GM19023 (cell line): ENCODE measurements at regions not wholly inside any gene's neighbourhood (a gene's known extent, or its start where the extent isn't known, plus 50 kb on each side); places are given as distances from the start of the nearest gene placed in this dataset.

Experiments used
- ATAC-seq: cut with Tn5 transposase; IDR thresholded peaks from one replicate; pipeline ENCODE4 v1.9.1; 2021; ENCODE audit warnings: mild to moderate bottlenecking, moderate library complexity; ENCODE audit not compliant: unreplicated experiment

- ATAC-seq, result no peak
These were observed 144.3 kb upstream of the MTAP start for GRCh38 chr9:21657966-21658667.

DNA sequence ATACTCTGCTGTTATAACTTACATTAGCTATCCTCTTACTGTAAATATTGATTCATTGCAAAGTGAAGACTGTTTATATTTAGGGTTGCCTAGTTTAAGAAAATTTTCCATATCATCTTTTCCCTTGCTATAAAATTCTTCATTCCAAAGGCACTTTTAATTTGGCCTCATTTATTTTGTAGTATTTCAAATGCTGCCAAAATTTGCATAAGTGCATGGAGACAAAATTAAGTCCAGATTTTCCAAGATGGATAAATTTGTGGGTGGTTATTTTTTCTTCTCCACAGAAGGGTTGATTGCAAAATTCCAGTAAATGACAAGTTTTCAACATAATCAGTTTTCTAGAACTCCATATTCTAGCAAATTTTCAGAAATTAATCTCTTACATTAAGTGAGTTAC, 141.5 kb upstream of the MTAP start:
- ATAC-seq, result no peak

DNA sequence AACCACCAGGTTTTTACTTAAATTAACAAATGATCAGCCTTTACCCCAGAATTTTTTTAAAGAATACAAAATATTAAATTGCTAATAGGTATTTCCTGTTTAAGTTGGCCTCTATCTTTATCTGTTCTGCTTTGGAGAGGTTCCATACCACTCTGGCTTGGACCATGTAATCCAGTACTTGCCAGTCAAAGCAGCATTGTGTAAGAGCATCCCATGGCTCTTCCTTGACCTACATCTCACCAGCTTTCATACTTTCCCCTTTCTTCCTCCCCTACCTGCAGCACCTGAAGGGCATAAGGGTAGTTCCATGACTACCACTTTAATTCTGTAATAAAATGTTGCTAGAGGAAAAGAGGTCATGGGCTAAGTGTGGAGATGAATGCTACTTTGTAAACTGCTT, 140.8 kb upstream of the MTAP start:
- no peak for ATAC-seq

GRCh38 chr9:21668516-21668915, 133.9 kb upstream of the MTAP start:
- no peak for ATAC-seq

- ATAC-seq, result no peak
These were observed 132.7 kb upstream of the MTAP start for GRCh38 chr9:21669701-21670100.

DNA sequence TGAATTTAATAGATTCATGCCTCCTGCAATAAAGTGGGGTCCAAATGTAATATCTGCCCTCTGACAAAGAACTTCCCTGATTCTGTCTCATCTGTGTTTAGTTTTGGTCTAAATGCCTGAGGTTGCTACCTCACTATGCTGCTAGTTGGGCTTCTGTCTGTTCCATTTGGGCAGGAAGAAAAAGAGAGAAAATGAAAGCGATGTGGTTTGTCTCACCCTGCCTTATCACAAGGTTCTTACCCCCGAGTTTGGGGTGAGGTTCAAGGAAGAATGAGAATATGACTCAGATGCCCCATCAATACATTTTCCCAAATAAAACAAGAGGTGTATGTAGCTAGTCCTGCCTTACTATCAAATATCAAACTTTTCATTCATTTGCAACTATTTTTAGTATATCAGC, 132.1 kb upstream of the MTAP start:
- no peak for ATAC-seq

GRCh38 chr9:21672140-21672539, 130.3 kb upstream of the MTAP start:
- no peak for ATAC-seq

DNA sequence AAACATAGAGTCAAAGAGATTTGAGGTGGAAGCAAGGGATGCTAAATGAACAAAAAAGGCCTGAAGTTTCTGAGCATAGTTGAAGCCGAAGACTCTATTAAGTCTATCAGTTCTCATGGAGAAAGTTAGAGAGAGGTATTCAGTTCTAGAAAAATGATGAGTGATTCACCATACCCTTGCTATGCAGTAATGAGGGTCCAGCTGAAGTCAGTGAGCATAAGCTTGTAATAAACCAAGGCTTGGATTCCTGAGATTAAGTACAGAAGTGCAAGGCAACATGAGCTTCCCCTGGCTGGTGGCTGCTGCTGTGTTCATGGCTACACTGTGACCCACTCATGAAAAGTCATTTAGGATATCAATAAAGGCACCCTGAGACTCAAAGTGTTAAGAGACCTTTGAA, 129.7 kb upstream of the MTAP start:
- no peak for ATAC-seq

- ATAC-seq, result no peak
These were observed 127.5 kb upstream of the MTAP start for GRCh38 chr9:21674894-21675293.

DNA sequence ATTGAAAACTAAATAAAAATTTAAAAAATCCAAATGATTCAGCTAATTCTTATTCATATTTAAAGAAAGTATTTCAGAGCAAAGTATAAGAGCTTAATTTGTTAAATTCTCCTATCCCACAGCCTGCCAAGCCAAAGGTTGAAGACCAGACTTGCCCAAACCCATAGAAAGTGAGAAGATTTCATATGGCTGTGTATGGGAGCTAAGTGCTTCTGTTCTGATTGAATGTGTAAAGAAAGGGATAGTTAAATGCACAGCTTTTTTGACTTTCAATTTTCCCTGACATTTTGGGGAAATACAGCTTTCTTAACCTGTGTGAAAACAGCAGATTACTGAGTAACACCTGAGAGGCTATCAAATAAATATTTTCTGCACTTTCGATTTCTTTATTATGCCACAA, 125.0 kb upstream of the MTAP start:
- no peak for ATAC-seq

DNA sequence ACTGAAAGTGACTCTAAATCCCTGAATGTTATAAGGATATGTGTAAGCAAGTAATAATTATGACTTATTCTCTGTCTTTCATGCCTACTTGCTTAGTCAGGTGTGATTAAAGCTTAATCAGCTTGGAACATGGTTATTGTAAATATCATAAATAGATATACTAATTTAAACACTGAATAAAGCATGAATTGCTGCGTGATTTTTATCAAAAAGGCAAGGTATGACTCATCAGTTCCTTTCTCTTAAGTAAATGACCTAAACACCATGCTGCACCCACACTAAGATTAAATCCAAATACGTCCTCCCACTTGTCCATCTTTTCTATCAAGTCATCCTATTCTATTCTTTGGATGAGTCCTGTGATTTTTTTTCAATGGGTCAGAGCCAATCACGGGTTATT, 124.6 kb upstream of the MTAP start:
- no peak for ATAC-seq

DNA sequence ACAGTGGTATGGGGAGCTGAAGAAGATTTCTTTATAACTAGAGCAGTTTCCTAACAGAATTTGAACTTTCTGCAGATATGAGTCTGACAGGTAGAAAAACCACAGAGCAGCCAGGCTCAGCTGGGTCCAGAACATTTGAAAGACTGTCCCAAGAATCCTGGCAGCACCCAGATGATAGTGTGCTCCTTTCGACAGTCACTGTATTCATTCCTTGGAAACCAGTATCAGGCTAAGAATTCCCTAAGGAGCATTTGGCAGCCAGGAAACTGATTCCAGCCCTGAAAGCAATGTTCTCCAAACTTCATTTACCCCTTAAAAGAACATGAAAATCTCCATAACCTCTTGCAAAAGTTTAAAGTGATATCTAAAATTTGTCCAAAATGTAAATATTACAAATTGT, 123.0 kb upstream of the MTAP start:
- ATAC-seq, result no peak

DNA sequence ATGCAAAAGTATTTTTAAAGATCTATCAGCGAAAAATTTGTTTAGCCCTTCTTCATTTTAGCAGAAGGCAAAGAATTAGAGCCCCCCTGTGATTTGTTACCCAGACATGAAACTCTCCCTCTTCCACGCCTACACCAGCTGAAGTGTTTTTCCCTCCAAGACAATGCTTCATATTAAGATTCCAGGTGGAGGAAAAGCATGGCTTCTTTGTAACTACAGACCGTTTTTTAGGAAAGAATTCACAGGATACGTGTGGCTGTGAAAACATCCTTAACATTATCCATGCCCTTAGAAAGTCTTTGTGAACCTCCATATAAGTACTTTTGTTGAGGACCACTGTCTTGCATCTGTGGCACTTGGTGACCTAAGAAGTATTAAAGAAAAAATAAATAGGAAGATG, 121.8 kb upstream of the MTAP start:
- ATAC-seq, result no peak

DNA sequence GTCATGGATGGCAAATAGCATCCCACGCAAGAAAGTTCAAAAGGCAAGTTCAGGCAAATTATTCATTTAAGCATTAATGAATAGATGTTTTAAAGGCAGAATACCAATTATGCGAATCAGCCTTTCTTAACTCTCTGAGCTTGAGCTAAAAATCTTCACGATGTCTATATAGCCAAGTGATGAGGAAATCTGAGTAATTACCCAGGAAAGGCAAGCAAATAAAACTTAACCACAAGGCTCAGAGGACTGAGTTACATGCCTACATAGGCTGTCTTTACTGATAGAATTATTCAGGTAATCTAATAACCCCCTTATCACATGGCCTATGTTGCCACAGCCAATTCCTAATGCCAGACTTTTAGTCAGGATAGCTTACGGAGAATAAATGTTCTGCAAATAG, 120.8 kb upstream of the MTAP start:
- no peak for ATAC-seq

GRCh38 chr9:21682381-21682780, 120.1 kb upstream of the MTAP start:
- ATAC-seq, result no peak

DNA sequence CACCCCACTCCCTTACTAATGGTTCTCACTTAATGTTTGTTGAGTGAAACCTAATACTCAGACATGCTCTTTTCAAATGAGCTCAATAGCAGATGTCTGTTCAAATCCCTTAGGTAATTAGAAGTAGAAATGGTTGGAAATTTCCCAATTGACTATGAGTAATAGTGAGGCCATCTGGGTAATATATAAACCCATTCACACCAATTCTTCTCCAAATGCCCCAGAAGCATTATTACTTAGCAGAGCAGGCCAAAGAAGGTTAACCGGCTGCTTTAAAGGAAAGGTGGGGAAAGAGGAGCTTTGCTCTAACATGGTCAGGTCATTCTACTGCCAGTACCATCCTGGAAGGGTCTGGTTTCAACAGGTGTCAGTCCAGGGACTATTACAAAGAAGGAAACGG, 119.5 kb upstream of the MTAP start:
- no peak for ATAC-seq

DNA sequence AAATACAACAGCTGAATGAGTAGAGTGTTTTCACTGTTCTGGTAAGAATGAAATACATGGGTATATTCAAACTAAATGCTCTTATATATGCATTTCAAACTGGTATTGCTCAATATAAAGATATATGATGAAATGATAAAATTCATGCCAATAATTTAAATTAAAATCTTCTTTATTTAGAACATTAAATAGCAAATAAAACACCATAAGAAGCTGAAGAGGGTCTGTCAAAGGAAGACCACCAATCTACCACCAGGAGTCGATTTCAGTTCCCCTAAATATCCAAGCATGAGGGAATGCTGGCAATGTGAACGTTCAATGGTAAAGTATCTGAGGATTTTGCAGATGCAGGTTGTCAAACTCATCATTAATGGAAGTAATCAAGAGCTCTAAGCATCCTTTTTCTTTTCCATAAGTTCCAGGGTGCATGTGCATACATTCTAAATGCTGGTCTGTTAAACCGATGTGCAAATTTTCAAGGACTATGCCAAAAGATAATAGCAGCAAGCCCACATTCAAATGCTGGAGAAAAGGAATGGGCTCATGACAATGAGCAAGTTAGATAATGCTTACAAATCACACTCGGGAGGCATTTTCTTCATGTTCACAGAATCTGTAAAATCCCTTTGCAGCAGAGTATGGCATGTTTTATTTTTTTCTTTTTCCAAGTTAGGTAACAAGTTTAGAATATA, 118.8 kb upstream of the MTAP start:
- no peak for ATAC-seq

DNA sequence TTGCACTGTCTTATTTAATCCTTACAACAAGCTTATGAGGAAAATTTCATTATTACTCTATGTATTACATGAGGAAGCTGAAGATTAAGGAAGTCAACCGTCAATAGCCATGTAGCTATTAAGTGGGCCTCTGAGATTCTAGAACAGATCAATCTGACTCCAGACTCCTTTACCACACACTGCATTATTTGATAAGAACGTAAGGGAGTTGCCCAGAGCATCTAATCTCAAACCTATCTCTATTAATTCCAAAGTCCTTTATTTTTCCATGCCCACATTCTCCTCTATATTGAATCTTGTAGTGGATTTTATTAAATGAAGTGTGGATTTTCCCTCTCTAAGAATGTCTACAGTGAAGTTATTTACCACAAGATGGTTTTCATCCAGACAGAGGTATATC, 118.2 kb upstream of the MTAP start:
- no peak for ATAC-seq

GRCh38 chr9:21684831-21685362, 117.5 kb upstream of the MTAP start:
- ATAC-seq, result no peak

GRCh38 chr9:21685502-21685901, 116.9 kb upstream of the MTAP start:
- ATAC-seq, result no peak

DNA sequence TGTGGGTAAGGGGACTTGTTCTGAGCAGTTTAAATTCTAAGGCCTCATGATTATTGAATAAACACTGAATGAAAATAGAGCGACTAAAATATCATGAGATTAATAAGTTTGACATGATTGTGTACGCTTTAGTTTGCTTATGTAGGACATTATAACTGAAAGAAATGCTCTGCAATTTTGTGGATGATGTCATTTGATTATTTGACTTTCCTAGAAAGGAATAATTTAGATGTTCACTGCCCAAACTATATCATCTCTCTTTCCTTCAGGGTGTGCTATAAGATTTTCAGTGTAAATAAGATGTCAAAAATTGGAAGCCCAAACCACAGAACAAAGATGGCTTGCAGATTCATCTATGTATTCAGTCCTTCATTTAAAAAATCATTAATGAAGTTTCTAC, 115.7 kb upstream of the MTAP start:
- ATAC-seq, result no peak

- ATAC-seq, result no peak
These were observed 115.1 kb upstream of the MTAP start for GRCh38 chr9:21687351-21687750.
